ENCODE measurements at regions not wholly inside any gene's neighbourhood (a gene's known extent, or its start where the extent isn't known, plus 50 kb on each side); places are given as distances from the start of the nearest gene placed in this dataset.

- no peaks in the 10 kb centered on the region for H3K4me1 ChIP-seq (ENCODE audit: insufficient read depth, low read length)
- Mint-ChIP-seq H3K4me3 (no peak overlapping the region), H3K4me1 (ENCODE audit: low read depth) (peaks cover 20% of the 10 kb centered on the region), H3K9me3 (no peaks in the 10 kb centered on the region), H3K36me3 (ENCODE audit: low read depth) (peaks cover 65% of the 10 kb centered on the region), H3K27me3 (no peaks in the 10 kb centered on the region), H3K27ac (no peak overlapping the region)
- ATAC-seq (ENCODE audit: poor library complexity) (no peak), DNase-seq (no peak)
- no peak overlapping the region for H3K4me3 ChIP-seq (ENCODE audit: low read length)
- intact Hi-C loops (cut with DNase I, micrococcal nuclease), result no loop called here
- H3K36me3 ChIP-seq (ENCODE audit: insufficient read depth, low read length), result peaks cover 16% of the 10 kb centered on the region
- ChIA-PET CTCF (no interaction called here), POLR2A (no interaction called here)
- TF ChIP-seq CTCF (IDR thresholded peaks at IDR 0.05), result no peak
- H3K27me3 ChIP-seq (ENCODE audit: control insufficient read depth in 1 of 2, insufficient read depth in 2 of 2, low read length in 2 of 2), result no peaks in the 10 kb centered on the region
- no peaks in the 10 kb centered on the region for H3K9me3 ChIP-seq (ENCODE audit: control insufficient read depth in 1 of 2, insufficient read depth in 1 of 2, low read length in 2 of 2)
- no peak overlapping the region for H3K27ac ChIP-seq (ENCODE audit: low read depth in 1 of 2, low read length in 2 of 2)
These were observed 61.9 kb upstream of the ZCCHC13 start for GRCh38 chrX:74242050-74242449.

- intact Hi-C loops (cut with DNase I, micrococcal nuclease), result loop anchor here in 1 of 2 experiments (10.0 kb wide), 2 partner anchors 46 to 106 kb away; no protein-coding TSS in a partner anchor
- Histone ChIP-seq H3K36me3 (ENCODE audit: insufficient read depth, low read length) (peaks cover 12% of the 10 kb centered on the region), H3K9me3 (ENCODE audit: control insufficient read depth in 1 of 2, insufficient read depth in 1 of 2, low read length in 2 of 2) (no peaks in the 10 kb centered on the region), H3K4me3 (ENCODE audit: low read length) (no peak overlapping the region), H3K27ac (ENCODE audit: low read depth in 1 of 2, low read length in 2 of 2) (no peak overlapping the region), H3K4me1 (ENCODE audit: insufficient read depth, low read length) (no peaks in the 10 kb centered on the region), H3K27me3 (ENCODE audit: control insufficient read depth in 1 of 2, insufficient read depth in 2 of 2, low read length in 2 of 2) (no peaks in the 10 kb centered on the region)
- DNase-seq (no peak), ATAC-seq (ENCODE audit: poor library complexity) (no peak)
- ChIA-PET POLR2A (no interaction called here), CTCF (interaction anchor here (0.8 to 1.6 kb wide), 2 partner anchors 10 to 36 kb away, joined by 3 to 4 read pairs; no protein-coding TSS in a partner anchor)
- no peak for TF ChIP-seq CTCF (IDR thresholded peaks at IDR 0.05)
- H3K4me3 Mint-ChIP-seq, result no peak overlapping the region
- H3K4me1 Mint-ChIP-seq (ENCODE audit: low read depth), result peaks cover 20% of the 10 kb centered on the region
- H3K9me3 Mint-ChIP-seq, result no peaks in the 10 kb centered on the region
- H3K27me3 Mint-ChIP-seq, result no peaks in the 10 kb centered on the region
- H3K27ac Mint-ChIP-seq, result no peak overlapping the region
- H3K36me3 Mint-ChIP-seq (ENCODE audit: low read depth), result peaks cover 47% of the 10 kb centered on the region
These were observed 65.2 kb upstream of the ZCCHC13 start for GRCh38 chrX:74238771-74239170.

- no peak overlapping the region for H3K4me3 Mint-ChIP-seq
- no peak overlapping the region for H3K27ac Mint-ChIP-seq
- DNase-seq (no peak), ATAC-seq (ENCODE audit: poor library complexity) (no peak)
- no peak overlapping the region for H3K27ac ChIP-seq (ENCODE audit: low read depth in 1 of 2, low read length in 2 of 2)
- H3K4me3 ChIP-seq (ENCODE audit: low read length), result no peak overlapping the region
- H3K36me3 ChIP-seq (ENCODE audit: insufficient read depth, low read length), result peaks cover 6% of the 10 kb centered on the region
- ChIA-PET POLR2A (no interaction called here), CTCF (no interaction called here)
- intact Hi-C loops (cut with DNase I, micrococcal nuclease), result loop anchor here in 1 of 2 experiments (10.0 kb wide), 2 partner anchors 50 to 110 kb away; no protein-coding TSS in a partner anchor
- H3K36me3 Mint-ChIP-seq (ENCODE audit: low read depth), result peaks cover 16% of the 10 kb centered on the region
- no peaks in the 10 kb centered on the region for H3K9me3 Mint-ChIP-seq
- no peak for TF ChIP-seq CTCF (IDR thresholded peaks at IDR 0.05)
- no peaks in the 10 kb centered on the region for H3K27me3 Mint-ChIP-seq
- H3K27me3 ChIP-seq (ENCODE audit: control insufficient read depth in 1 of 2, insufficient read depth in 2 of 2, low read length in 2 of 2), result no peaks in the 10 kb centered on the region
- H3K4me1 Mint-ChIP-seq (ENCODE audit: low read depth), result peaks cover 5% of the 10 kb centered on the region
- H3K4me1 ChIP-seq (ENCODE audit: insufficient read depth, low read length), result no peaks in the 10 kb centered on the region
- H3K9me3 ChIP-seq (ENCODE audit: control insufficient read depth in 1 of 2, insufficient read depth in 1 of 2, low read length in 2 of 2), result no peaks in the 10 kb centered on the region
These were observed 69.2 kb upstream of the ZCCHC13 start for GRCh38 chrX:74234818-74235217.
